ENCODE measurements at regions not wholly inside any gene's neighbourhood (a gene's known extent, or its start where the extent isn't known, plus 50 kb on each side); places are given as distances from the start of the nearest gene placed in this dataset.
"Not testable (repeated sequence)": the region's sequence is repeated elsewhere in the genome, so short reads cannot be mapped to it uniquely, and the experiment has no call there.

DNA sequence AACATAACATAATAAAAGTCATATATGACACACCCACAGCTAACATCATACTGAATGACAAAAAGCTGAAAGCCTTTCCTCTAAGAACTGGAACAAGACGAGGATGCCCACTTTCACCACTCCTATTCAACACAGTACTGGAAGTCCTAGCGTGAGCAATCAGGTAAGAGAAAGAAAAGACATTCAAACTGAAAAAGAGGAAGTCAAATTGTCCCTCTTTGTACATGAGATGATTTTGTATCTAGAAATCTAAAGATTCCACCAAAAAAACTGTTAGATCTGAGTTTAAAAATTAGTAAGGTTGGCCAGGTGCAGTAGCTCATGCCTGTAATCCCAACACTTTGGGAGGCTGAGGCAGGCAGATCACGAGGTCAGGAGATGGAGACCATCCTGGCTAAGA is 70.1 kb upstream of the PROKR2 start:
- DNase-seq (ENCODE audit: low spot score): not testable (repeated sequence)

DNA sequence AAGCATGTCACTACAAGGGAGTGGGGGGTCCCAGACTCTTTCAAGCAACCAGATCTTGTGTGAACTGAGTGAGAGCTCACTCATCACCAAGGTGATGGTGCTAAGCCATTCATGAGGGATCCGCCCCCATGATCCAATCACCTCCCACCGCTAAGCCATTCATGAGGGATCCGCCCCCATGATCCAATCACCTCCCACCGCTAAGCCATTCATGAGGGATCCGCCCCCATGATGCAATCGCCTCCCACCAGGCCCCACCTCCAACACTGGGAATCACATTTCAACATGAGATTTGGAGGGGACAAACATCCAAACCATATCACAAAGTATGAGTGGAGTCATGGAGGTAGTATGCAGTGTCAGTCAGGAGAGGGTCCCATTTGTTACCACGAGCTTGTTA is 64.8 kb upstream of the PROKR2 start:
- not testable (repeated sequence) for DNase-seq (ENCODE audit: low spot score)

DNA sequence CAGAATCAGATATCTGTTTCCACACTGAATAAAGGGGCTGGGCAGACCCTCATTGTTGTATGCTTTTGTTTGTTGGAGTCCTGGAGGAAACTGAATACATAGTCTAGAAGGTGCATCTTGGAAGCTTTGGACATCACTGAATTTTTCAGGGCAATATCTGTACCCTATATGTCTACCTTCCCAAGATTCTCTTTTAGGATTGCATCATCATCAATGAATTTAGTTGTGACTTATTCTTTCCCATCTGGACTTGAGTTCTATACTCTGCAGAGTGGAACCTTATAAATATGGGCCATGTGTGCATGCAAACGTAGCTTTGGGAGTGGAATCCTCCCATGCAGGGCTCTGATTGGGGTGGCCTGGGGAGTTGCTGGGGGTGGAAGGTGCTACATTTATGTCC is 60.7 kb upstream of the PROKR2 start:
- no peak for DNase-seq (ENCODE audit: low spot score)

DNA sequence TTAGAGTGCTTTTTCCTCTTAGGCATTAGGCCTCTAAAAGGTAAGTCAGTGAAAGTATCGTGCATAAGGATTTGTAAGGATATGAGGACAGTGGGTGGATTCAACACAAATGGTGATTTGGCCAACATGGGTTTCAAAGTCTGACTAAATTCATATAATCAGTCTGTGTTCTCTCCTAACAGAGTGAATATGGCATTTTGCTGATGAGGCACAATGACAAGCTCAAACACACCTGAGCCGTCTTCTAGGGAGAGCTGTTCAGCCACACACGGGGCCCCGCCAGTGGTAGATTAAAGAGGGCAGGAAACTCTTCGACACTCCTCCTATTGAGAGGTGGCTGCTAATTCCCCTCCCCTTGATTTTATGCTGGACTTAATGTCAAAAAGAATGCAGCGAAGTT is 59.5 kb upstream of the PROKR2 start:
- DNase-seq (ENCODE audit: low spot score): no peak

DNA sequence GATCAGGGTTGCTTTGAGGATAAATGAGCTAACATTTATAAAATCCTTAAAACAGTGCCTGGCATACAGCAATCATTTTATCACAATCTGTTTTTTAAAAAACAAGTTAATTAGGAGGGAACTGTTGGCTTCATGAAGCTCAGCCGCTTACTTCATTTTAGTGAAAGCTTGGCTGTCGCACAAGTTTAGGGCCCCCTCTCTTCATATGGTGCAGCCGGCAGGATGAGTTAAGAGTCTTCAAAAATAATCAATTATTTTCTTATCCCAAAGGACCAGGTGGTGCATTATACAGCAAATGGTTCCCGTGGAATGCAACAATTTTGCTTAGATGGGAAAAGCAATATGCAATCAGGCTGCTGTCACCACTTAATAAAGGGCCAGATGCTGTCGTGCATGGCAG is 57.4 kb upstream of the PROKR2 start:
- DNase-seq (ENCODE audit: low spot score): no peak

DNA sequence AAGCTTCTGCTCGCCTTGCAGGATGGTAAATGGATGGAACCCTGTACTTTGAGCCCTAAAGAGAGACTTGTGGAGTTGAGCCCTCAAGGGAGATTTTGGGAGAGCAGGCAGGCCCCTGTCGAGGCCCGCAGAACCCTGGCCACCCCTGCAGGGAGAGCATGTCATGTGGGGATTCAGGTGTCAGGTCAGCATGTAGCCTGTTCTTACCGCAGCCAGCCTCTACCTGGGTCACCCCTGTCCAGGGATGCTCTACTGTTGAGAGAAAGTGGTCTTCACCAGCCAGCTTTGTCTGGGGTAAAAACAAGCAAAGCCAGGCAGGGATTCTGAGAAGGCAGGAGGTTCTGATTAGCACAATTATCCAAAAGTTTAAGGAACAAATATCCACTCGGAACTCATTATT is 55.6 kb upstream of the PROKR2 start:
- no peak for DNase-seq (ENCODE audit: low spot score)

DNA sequence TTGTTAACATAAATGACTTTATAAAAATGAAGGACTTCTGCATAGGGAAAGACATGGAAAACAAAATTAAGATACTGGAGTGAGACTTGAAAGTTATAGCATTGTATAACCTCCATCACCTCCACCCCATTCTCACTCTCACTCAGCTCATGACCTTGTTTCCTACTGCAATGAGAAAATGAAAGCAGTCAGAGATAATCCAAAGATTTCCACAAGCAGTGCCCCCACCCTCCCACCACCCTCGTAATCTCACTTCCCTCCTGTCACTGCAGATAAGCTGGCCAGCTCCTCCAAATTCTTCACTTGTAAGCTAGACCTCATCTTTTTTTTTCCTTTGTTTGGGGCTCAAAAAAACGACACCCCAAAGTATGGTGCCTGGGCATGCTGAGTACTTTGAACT is 52.9 kb upstream of the PROKR2 start:
- no peak for DNase-seq (ENCODE audit: low spot score)
